ENCODE measurements at regions not wholly inside any gene's neighbourhood (a gene's known extent, or its start where the extent isn't known, plus 50 kb on each side); places are given as distances from the start of the nearest gene placed in this dataset.
"Not testable (repeated sequence)": the region's sequence is repeated elsewhere in the genome, so short reads cannot be mapped to it uniquely, and the experiment has no call there.

DNA sequence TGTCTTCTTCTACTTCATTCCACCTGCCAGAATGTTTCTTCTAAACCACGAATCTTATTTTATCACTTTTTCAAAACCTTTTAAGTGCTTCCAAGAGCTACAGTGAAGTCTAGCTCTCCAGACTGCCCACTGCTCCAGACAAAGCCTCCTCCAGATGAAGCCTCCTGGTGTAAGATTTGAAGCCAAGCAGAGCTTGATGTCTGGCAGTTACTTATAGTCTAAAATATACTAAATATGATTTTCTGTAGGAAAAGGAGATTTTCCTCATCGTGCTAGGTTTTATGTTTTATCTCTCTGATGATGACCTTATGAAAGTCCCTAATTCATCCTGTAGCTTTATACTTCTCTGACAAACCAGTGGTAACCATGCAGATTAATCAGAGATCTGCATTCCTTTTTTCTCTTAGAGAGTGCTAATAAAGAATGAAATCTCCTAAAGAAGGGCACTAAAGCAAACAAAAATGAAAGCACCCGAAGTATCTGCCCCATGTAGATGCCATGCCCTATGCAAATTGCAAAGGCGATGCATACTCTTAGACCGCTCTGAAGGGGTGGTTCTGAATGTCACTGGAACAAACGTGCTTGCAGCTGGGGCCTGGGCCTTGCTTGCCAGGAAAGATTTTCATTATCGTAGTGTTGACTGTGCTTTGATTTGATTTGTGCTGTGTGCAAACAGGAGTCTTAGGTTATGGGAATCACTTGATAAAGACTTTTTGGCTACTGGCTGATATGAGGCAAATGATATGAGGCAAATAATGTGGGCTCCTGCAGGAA lies 314.2 kb downstream of the PID1 start:
- DNase-seq (ENCODE audit: low read depth in 2 of 2) = no peak

DNA sequence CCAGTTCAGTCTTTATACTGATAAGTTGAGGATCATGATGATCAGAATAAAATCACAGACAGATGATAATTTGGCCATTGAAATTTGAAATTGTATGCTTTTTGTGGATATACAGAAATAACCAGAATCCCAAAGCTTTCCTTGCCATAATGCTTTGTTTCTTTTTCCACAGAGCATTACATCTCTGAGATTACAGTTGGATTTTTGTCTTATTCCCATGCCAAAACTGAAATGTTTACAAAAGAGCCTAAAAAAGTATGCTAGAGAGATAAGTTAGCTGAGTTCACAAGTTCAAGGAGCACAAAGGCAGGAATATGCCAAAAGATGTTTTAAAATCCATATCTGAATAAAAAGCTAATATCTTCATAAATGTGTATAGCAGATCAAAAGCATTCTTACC lies 321.3 kb downstream of the PID1 start:
- DNase-seq (ENCODE audit: low read depth in 2 of 2) = no peak

DNA sequence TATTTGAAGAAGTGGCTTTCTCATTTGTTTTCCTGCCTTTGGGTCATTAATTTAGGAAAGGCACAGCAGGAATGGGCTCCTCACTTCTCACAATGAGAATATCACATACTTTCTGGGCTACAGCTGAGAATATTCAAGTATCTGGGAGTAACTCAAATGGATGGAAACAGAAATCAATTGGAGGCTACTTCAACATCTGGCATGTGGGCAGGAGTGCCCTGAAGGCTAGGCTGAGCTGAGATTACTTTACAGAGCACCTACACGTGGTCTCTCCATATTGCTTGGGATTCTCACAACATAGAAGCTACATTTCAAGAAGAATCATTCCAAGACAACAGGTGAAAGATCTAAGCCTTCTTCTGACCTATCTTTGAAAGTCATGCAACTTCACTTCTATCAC lies 325.4 kb downstream of the PID1 start:
- DNase-seq (ENCODE audit: low read depth in 2 of 2) = no peak

- DNase-seq (ENCODE audit: low read depth in 2 of 2) = no peak
Observed at GRCh38 chr2:228942856-228943255, 328.2 kb downstream of the PID1 start.

- DNase-seq (ENCODE audit: low read depth in 2 of 2) = no peak
Observed at GRCh38 chr2:228938629-228939028, 332.5 kb downstream of the PID1 start.

DNA sequence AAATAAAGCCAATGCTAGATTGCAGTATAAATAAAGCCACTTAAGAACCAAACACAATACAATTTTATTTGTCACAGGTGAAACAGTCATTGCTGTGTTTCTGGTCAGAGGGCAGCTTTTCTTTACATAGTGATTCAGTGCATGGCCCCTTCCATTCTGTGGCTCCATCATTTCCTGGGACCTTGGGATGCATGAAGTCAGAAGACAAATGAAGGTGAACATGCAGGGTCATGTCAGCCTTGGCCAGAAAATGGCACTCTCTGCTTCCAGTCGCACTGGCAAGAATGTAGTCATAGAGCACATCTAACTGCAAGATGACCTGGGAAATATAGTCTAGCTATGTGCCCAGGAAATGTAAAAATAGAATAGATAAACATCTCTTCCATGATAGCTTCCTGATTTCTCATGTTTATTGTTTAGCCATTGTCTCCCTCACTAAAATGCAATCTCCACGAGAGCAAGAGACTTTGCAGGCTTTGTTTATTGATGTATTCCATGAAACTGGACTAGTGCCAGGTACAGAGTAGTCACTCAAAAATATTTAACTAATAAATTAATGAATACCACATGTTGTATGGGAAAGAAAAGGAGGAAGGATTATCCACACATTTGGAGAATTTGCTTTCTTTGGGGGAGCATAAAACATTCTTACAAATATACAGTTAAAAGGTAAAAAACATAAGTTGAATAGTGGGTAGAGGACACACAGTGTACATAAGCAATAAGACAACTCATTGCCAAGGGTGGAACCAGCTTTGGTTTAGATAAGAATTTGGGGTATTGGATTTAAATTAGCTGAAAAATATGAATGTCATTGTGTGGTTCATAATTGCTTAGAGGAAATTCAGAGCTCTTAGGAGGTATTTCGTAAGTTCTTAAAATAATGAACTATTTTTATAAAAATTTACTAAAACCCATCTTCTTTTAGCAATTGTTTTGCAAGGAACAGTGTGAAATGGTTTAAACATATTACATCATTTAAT lies 343.8 kb downstream of the PID1 start:
- no peak for DNase-seq (ENCODE audit: low read depth in 2 of 2)

DNA sequence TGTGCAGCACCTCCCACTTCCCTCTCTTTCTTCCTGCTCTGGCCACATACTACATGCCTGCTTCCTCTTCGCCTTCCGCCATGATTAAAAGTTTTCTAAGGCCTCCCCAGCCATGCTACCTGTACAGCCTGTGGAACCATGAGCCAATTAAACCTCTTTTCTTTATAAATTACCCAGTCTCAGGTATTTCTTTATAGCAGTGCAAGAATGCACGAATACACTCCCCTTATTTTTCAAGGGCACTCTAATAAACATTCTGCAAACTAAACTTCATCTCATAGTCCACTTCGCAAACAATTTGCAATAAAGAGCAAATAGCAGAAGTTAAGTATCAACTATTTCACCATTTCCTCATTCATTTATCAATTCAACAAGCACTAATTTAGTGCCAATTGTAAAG lies 351.3 kb downstream of the PID1 start:
- no peak for DNase-seq (ENCODE audit: low read depth in 2 of 2)

DNA sequence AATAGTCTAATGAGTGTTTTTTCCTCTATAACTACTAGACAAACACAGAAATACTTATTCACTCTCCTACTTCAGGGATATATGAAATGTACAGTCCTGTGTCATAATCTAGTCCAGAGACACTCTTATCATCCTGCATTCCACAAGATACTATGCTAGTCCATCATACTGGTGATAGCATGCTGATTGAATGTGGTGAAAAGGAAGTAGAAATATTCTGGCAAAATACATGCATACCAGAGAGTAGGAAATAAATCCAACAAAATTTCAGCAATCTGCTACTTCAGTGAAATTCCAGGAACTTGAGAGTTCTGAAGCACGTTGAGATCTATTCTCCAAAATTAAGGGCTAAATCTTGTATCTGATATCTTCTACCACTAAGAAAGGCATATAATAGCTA lies 353.9 kb downstream of the PID1 start:
- no peak for DNase-seq (ENCODE audit: low read depth in 2 of 2)

GRCh38 chr2:228916416-228917090 lies 354.5 kb downstream of the PID1 start:
- no peak for DNase-seq (ENCODE audit: low read depth in 2 of 2)

GRCh38 chr2:228913176-228913575 lies 357.9 kb downstream of the PID1 start:
- no peak for DNase-seq (ENCODE audit: low read depth in 2 of 2)

DNA sequence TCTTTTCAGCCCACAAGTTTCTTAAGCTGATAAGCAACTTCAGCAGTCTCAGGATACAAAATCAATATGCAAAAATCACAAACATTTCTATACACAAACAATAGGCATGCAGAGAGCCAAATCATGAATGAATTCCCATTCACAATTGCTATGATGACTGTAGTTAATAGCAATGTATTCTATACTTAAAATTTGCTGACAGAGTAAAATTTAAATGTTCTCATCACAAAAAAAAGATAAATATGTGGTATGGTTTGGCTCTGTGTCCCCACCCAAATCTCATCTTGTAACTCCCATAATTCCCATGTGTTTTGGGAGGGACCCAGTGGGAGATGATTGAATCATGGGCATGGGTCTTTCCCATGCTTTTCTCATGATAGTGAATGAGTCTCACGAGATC lies 360.2 kb downstream of the PID1 start:
- not testable (repeated sequence) for DNase-seq (ENCODE audit: low read depth in 2 of 2)

DNA sequence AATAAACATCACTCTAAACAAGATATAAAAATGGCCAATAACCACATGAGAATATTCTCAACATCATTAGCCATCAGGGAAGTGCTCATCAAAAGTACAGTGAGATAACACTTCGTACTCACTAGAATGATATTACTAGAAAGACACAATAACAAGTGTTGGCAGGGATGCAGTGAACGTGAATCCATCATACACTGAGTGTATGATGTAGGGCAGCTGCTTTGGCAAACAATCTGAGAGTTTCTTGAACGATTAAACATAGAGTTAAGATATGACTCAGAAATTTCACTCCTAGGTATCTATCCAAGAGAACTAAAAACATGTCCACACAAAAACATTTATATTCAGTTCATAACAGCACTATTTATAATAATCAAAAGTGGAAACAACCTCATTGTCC lies 368.9 kb downstream of the PID1 start:
- no peak for DNase-seq (ENCODE audit: low read depth in 2 of 2)

GRCh38 chr2:228901531-228901930 lies 369.6 kb downstream of the PID1 start:
- no peak for DNase-seq (ENCODE audit: low read depth in 2 of 2)

DNA sequence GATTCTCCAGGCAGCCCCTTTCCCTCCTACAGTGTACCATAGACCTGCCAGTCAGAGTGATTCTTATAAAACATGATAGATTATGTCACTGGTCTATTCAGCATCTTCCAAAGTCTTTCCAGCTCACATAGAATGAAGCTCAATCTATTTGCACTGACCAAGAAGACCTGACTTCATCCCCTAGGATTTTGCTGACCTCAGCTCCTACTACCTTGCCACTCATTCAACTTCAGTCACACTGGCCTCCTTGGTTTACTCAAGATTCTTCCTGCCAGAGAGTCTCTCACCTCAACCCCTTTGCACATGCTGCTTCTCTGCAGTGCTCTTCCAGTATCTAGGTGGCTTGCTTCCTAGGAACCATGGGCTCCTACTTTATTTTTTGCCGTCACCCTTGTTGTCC lies 392.9 kb downstream of the PID1 start:
- DNase-seq (ENCODE audit: low read depth in 2 of 2) = no peak

GRCh38 chr2:228876276-228876675 lies 394.8 kb downstream of the PID1 start:
- no peak for DNase-seq (ENCODE audit: low read depth in 2 of 2)

GRCh38 chr2:228875152-228875900 lies 395.8 kb downstream of the PID1 start:
- DNase-seq (ENCODE audit: low read depth in 2 of 2) = no peak

DNA sequence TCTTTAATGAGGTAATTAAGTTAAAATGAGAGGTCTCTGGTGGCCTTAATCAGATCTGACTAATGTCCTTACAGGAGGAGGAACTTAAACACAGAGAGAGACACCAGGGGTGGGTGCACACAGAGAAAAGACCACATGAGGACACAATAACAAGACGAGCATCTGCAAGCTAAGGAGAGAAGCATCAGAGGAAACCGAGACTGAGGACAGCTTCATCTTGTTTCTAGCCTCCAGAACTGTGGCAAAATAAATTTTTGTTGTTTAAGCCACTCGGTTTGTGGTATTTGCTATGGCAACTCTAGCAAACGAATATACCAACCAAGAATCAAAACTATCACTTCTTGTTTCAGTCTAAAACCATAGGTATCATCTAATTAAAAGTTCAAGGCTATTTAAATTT lies 400.1 kb downstream of the PID1 start:
- DNase-seq (ENCODE audit: low read depth in 2 of 2) = no peak

DNA sequence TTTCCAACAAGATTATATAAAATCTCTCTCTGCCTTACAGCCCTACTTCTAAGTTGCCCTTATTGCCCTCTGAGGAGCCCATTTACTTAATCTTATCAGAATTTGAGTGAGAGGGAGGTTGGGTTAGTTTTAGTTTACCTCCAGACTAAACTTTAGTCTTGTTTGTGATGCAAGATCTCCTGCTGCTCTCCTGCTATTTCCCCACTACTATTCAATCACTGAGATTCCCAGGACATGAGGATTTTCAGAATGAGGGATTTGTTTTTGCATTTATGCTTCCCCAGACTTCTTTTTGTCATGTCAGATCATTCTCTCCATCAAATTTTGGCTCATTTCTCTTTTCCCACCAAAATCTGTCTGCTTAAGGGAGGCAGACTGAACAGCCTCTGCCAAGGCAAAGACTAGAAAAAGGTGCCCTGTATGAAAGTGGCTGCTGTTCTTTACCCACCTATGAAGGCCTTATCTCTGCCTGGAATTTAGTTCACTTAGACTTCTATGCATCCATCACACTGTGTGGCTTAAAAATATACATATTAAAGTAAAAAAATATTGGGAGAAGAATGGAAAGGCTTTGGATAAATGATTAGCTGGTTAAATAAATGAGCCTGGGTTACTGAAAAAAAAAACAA lies 401.3 kb downstream of the PID1 start:
- DNase-seq (ENCODE audit: low read depth in 2 of 2) = no peak

- DNase-seq (ENCODE audit: low read depth in 2 of 2) = no peak
Observed at GRCh38 chr2:228867406-228867805, 403.7 kb downstream of the PID1 start.

- no peak for DNase-seq (ENCODE audit: low read depth in 2 of 2)
Observed at GRCh38 chr2:228866781-228867180, 404.3 kb downstream of the PID1 start.

- DNase-seq (ENCODE audit: low read depth in 2 of 2) = no peak
Observed at GRCh38 chr2:228866044-228866443, 405.0 kb downstream of the PID1 start.
